GM19372 (cell line): ENCODE measurements at regions not wholly inside any gene's neighbourhood (a gene's known extent, or its start where the extent isn't known, plus 50 kb on each side); places are given as distances from the start of the nearest gene placed in this dataset.
"Not testable (repeated sequence)": the region's sequence is repeated elsewhere in the genome, so short reads cannot be mapped to it uniquely, and the experiment has no call there.

Experiments used
- ATAC-seq: cut with Tn5 transposase; IDR thresholded peaks from one replicate; pipeline ENCODE4 v1.9.1; 2021; ENCODE audit warnings: mild to moderate bottlenecking, low read depth, moderate library complexity; ENCODE audit not compliant: unreplicated experiment

GRCh38 chr11:100528872-100529416, 158.1 kb upstream of the ARHGAP42 start:
- ATAC-seq, result no peak

GRCh38 chr11:100531290-100531689, 155.8 kb upstream of the ARHGAP42 start:
- not testable (repeated sequence) for ATAC-seq

GRCh38 chr11:100536979-100537378, 150.1 kb upstream of the ARHGAP42 start:
- ATAC-seq, result no peak

GRCh38 chr11:100543386-100543785, 143.7 kb upstream of the ARHGAP42 start:
- no peak for ATAC-seq

- no peak for ATAC-seq
Measured at GRCh38 chr11:100545556-100545955, 141.5 kb upstream of the ARHGAP42 start.

GRCh38 chr11:100545970-100546369, 141.1 kb upstream of the ARHGAP42 start:
- no peak for ATAC-seq

GRCh38 chr11:100546714-100547113, 140.4 kb upstream of the ARHGAP42 start:
- no peak for ATAC-seq

- ATAC-seq, result no peak
Measured at GRCh38 chr11:100550298-100550697, 136.8 kb upstream of the ARHGAP42 start.

- no peak for ATAC-seq
Measured at GRCh38 chr11:100550912-100551632, 136.0 kb upstream of the ARHGAP42 start.

GRCh38 chr11:100555931-100556330, 131.2 kb upstream of the ARHGAP42 start:
- no peak for ATAC-seq

- no peak for ATAC-seq
Measured at GRCh38 chr11:100556781-100557180, 130.3 kb upstream of the ARHGAP42 start.

GRCh38 chr11:100557830-100558611, 129.1 kb upstream of the ARHGAP42 start:
- no peak for ATAC-seq

- ATAC-seq, result no peak
Measured at GRCh38 chr11:100560606-100561005, 126.5 kb upstream of the ARHGAP42 start.

GRCh38 chr11:100561323-100561722, 125.8 kb upstream of the ARHGAP42 start:
- ATAC-seq, result no peak

GRCh38 chr11:100562128-100562527, 125.0 kb upstream of the ARHGAP42 start:
- ATAC-seq, result no peak

GRCh38 chr11:100563541-100564280, 123.4 kb upstream of the ARHGAP42 start:
- no peak for ATAC-seq

- ATAC-seq, result no peak
Measured at GRCh38 chr11:100573911-100574513, 113.1 kb upstream of the ARHGAP42 start.

- ATAC-seq, result no peak
Measured at GRCh38 chr11:100574894-100575769, 112.0 kb upstream of the ARHGAP42 start.

GRCh38 chr11:100575860-100576717, 111.0 kb upstream of the ARHGAP42 start:
- ATAC-seq, result peak; percentile 79
